AG09319 (cell line): ENCODE measurements at regions not wholly inside any gene's neighbourhood (a gene's known extent, or its start where the extent isn't known, plus 50 kb on each side); places are given as distances from the start of the nearest gene placed in this dataset.

ENCODE experiments used
- DNase-seq: peaks from one replicate; pipeline ENCODE4 v3.0.0-alpha.2; 2010; ENCODE audit warnings: low read depth; ENCODE audit errors: extremely low read depth
- CTCF ChIP-seq: IDR thresholded peaks from 2 replicates; pipeline ENCODE4 v1.5.1; 2011; ENCODE audit warnings: low read depth, mild to moderate bottlenecking, inconsistent platforms, low read length, moderate library complexity

GRCh38 chr5:117793963-117794362 is 1194.4 kb downstream of the DTWD2 start:
- DNase-seq = no peak
- TF ChIP-seq CTCF = no peak

GRCh38 chr5:117792476-117792875 is 1195.9 kb downstream of the DTWD2 start:
- DNase-seq = no peak

GRCh38 chr5:117788596-117788995 is 1199.8 kb downstream of the DTWD2 start:
- peak; percentile 3; the same call in 1 of the 2 replicates for TF ChIP-seq CTCF
- DNase-seq = no peak

More at GRCh38 chr5:117792476-117792875, 1195.9 kb downstream of the DTWD2 start:
- no peak for TF ChIP-seq CTCF

- no peak for DNase-seq
- TF ChIP-seq CTCF = no peak
These were observed 1204.5 kb upstream of the SEMA6A start for GRCh38 chr5:117779171-117779570.

GRCh38 chr5:117776977-117777376 is 1202.4 kb upstream of the SEMA6A start:
- DNase-seq = no peak
- TF ChIP-seq CTCF = no peak

- DNase-seq = no peak
- no peak for TF ChIP-seq CTCF
These were observed 1195.3 kb upstream of the SEMA6A start for GRCh38 chr5:117769877-117770276.

- no peak for TF ChIP-seq CTCF
- no peak for DNase-seq
These were observed 1188.6 kb upstream of the SEMA6A start for GRCh38 chr5:117763271-117763670.
